ENCODE measurements at regions not wholly inside any gene's neighbourhood (a gene's known extent, or its start where the extent isn't known, plus 50 kb on each side); places are given as distances from the start of the nearest gene placed in this dataset.

DNA sequence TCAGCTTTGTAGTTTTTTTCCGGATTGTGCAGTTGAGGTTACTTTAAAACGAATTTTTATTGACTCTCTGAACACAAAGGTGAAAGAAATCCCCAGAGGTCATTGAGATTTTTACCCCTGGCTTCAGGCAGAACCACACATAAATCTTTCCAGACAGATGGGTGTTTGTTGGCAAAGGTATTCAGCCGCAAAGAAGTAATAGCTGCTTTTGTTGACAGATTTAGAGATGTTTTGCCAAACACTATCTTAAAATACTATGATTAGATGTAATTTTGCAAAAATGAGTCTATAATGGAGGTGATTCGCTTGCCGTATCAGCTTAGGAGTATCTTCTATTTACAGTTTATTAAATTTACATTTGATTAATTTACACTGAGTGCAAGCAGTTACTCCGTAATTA lies 418.3 kb upstream of the CLINT1 start:
- no peak for DNase-seq
- Histone ChIP-seq H3K36me3 (replicated peaks; ENCODE audit: insufficient read depth, low read length) (no peaks in the 10 kb centered on the region), H3K79me2 (ENCODE audit: low read length) (no peaks in the 10 kb centered on the region), H3K9me3 (replicated peaks; ENCODE audit: insufficient read depth, low read length) (no peaks in the 10 kb centered on the region), H4K20me1 (ENCODE audit: insufficient read depth, low read length) (no peaks in the 10 kb centered on the region), H3K4me2 (ENCODE audit: low read depth, low read length) (no peak overlapping the region), H3K9me2 (replicated peaks; ENCODE audit: insufficient read depth, low read length) (no peaks in the 10 kb centered on the region), H3F3A (ENCODE audit: insufficient read depth, low read length) (no peaks in the 10 kb centered on the region), H3K27ac (ENCODE audit: low read length) (no peak overlapping the region), H3K4me3 (ENCODE audit: low read length) (no peak overlapping the region), H3K4me1 (ENCODE audit: low read length) (no peaks in the 10 kb centered on the region), H3K9ac (ENCODE audit: low read length) (no peak overlapping the region), H3K27me3 (replicated peaks; ENCODE audit: insufficient read depth, low read length) (no peaks in the 10 kb centered on the region), H2AFZ (ENCODE audit: low read length) (no peak overlapping the region)
- no peak for TF ChIP-seq EZH2phosphoT487 (IDR thresholded peaks at IDR 0.05; ENCODE audit: low read length)
- no peak for TF ChIP-seq EZH2 (optimal IDR thresholded peaks at IDR 0.05; ENCODE audit: low read depth, low read length)
- TF ChIP-seq, protein P1, sequence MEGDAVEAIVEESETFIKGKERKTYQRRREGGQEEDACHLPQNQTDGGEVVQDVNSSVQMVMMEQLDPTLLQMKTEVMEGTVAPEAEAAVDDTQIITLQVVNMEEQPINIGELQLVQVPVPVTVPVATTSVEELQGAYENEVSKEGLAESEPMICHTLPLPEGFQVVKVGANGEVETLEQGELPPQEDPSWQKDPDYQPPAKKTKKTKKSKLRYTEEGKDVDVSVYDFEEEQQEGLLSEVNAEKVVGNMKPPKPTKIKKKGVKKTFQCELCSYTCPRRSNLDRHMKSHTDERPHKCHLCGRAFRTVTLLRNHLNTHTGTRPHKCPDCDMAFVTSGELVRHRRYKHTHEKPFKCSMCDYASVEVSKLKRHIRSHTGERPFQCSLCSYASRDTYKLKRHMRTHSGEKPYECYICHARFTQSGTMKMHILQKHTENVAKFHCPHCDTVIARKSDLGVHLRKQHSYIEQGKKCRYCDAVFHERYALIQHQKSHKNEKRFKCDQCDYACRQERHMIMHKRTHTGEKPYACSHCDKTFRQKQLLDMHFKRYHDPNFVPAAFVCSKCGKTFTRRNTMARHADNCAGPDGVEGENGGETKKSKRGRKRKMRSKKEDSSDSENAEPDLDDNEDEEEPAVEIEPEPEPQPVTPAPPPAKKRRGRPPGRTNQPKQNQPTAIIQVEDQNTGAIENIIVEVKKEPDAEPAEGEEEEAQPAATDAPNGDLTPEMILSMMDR (IDR thresholded peaks at IDR 0.05; ENCODE audit: low read length) = no peak

DNA sequence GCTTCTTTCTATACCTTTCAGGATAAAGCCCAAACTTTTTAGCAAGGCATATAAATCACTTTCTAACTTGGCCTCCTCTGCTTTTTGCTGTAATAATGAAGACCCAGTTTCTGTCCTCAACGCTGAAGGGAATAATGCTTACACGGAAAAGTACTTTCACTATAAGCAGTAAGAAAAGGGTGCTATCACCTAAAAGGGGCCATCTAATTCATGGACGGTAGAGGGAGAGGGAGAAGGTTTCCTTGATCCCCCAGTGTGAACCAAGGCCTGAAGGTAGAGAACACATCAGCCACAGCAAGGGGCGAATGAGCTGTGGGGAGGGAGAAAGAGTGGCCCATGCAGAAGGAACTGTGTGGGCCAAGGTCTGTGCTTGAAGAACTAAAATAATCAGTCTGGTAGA lies 417.7 kb upstream of the CLINT1 start:
- no peak overlapping the region for H3K9ac ChIP-seq (ENCODE audit: low read length)
- H3K4me3 ChIP-seq (ENCODE audit: low read length) = no peak overlapping the region
- H3K9me3 ChIP-seq (replicated peaks; ENCODE audit: insufficient read depth, low read length) = no peaks in the 10 kb centered on the region
- H3K4me2 ChIP-seq (ENCODE audit: low read depth, low read length) = no peak overlapping the region
- no peaks in the 10 kb centered on the region for H3K9me2 ChIP-seq (replicated peaks; ENCODE audit: insufficient read depth, low read length)
- no peak overlapping the region for H3K27ac ChIP-seq (ENCODE audit: low read length)
- DNase-seq = no peak
- no peak overlapping the region for H2AFZ ChIP-seq (ENCODE audit: low read length)
- H4K20me1 ChIP-seq (ENCODE audit: insufficient read depth, low read length) = no peaks in the 10 kb centered on the region
- TF ChIP-seq, protein P1 (IDR thresholded peaks at IDR 0.05; ENCODE audit: low read length) = no peak
- no peak for TF ChIP-seq EZH2phosphoT487 (IDR thresholded peaks at IDR 0.05; ENCODE audit: low read length)
- no peaks in the 10 kb centered on the region for H3K4me1 ChIP-seq (ENCODE audit: low read length)
- H3K36me3 ChIP-seq (replicated peaks; ENCODE audit: insufficient read depth, low read length) = no peaks in the 10 kb centered on the region
- no peaks in the 10 kb centered on the region for H3K79me2 ChIP-seq (ENCODE audit: low read length)
- no peaks in the 10 kb centered on the region for H3F3A ChIP-seq (ENCODE audit: insufficient read depth, low read length)
- H3K27me3 ChIP-seq (replicated peaks; ENCODE audit: insufficient read depth, low read length) = no peaks in the 10 kb centered on the region

DNA sequence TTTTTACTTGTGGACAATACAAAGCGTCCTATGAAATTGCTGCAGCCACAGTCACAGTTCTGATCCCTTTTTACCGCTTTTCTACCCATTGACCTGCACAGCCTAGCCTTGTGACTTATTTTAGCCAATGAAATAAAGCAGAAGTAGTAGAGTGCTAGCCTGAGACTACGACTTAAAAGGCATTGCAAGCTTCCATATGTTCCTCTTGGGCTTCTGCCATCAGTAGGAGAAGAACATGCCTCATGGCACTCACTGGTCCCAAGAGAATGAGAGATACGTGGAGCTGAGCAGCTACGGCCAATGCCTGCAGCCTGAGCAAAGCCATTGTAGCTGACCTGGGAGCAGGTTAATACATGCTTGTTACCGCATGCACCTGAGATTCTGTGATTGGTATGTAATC lies 416.6 kb upstream of the CLINT1 start:
- H3K36me3 ChIP-seq (replicated peaks; ENCODE audit: insufficient read depth, low read length) = no peaks in the 10 kb centered on the region

More for the DNA sequence above, 416.6 kb upstream of the CLINT1 start:
- H3K4me1 ChIP-seq (ENCODE audit: low read length) = peaks cover 4% of the 10 kb centered on the region
- H4K20me1 ChIP-seq (ENCODE audit: insufficient read depth, low read length) = no peaks in the 10 kb centered on the region
- H3K9me2 ChIP-seq (replicated peaks; ENCODE audit: insufficient read depth, low read length) = no peaks in the 10 kb centered on the region
- no peak for DNase-seq
- no peaks in the 10 kb centered on the region for H3K27me3 ChIP-seq (replicated peaks; ENCODE audit: insufficient read depth, low read length)
- no peak overlapping the region for H2AFZ ChIP-seq (ENCODE audit: low read length)
- H3K4me2 ChIP-seq (ENCODE audit: low read depth, low read length) = no peak overlapping the region
- no peaks in the 10 kb centered on the region for H3K79me2 ChIP-seq (ENCODE audit: low read length)
- H3K27ac ChIP-seq (ENCODE audit: low read length) = no peak overlapping the region
- H3K4me3 ChIP-seq (ENCODE audit: low read length) = no peak overlapping the region
- H3F3A ChIP-seq (ENCODE audit: insufficient read depth, low read length) = no peaks in the 10 kb centered on the region
- H3K9me3 ChIP-seq (replicated peaks; ENCODE audit: insufficient read depth, low read length) = no peaks in the 10 kb centered on the region
- H3K9ac ChIP-seq (ENCODE audit: low read length) = no peak overlapping the region
- TF ChIP-seq EZH2 (optimal IDR thresholded peaks at IDR 0.05; ENCODE audit: low read depth, low read length) (no peak), EZH2phosphoT487 (IDR thresholded peaks at IDR 0.05; ENCODE audit: low read length) (no peak)
- TF ChIP-seq, protein P1 (IDR thresholded peaks at IDR 0.05; ENCODE audit: low read length) = no peak

Data from MM.1S (cell line).